Endothelial cell of umbilical vein (primary cell): ENCODE measurements at regions not wholly inside any gene's neighbourhood (a gene's known extent, or its start where the extent isn't known, plus 50 kb on each side); places are given as distances from the start of the nearest gene placed in this dataset.

ENCODE experiments used
- BruUV-seq: library from RNA; stranded (reverse); fragments of 400-500 nt; replicated peaks from 2 replicates; lab custom pipeline; 2021; lab: Mats Ljungman, UMichigan
- CTCF ChIA-PET: fragments of 300-600, 350-600 bp; sonication (Branson Sonifier 250); formaldehyde crosslinking; loops from one replicate; lab custom pipeline; 2021; ENCODE audit warnings: antibody characterized with exemption, inconsistent platforms; lab: Charles Lee
- POLR2A ChIA-PET: fragments of 300-600, 350-600 bp; sonication (Branson Sonifier 250); formaldehyde crosslinking; loops from one replicate; lab custom pipeline; 2021; ENCODE audit warnings: antibody characterized with exemption, inconsistent platforms; lab: Charles Lee
- DNase-seq: peaks from one replicate; pipeline ENCODE4 v3.0.0-alpha.2; 2011; ENCODE audit warnings: low read depth, low spot score
- FAIRE-seq: peaks from 2 replicates; lab custom pipeline; 2011; peaks lifted over from hg19 to GRCh38; lab: Jason Lieb, UNC
- H2AFZ ChIP-seq: 2 replicates; pipeline ENCODE4 v1.6.0; 2012; ENCODE audit warnings: low read depth, low read length, control low read depth, inconsistent platforms
- H3K27ac ChIP-seq: 2 replicates; pipeline ENCODE4 v1.5.1; 2011; ENCODE audit warnings: low read depth, mild to moderate bottlenecking, control low read depth, low read length, moderate library complexity; ENCODE audit not compliant: insufficient read depth
- H3K27me3 ChIP-seq, 2 experiments: 2 replicates each; pipeline versions ENCODE4 v1.6.0 to v1.6.1; 2011; ENCODE audit warnings: low read length in 2 of 2, mixed read lengths in 1 of 2; ENCODE audit not compliant: control insufficient read depth in 2 of 2, insufficient read depth in 2 of 2
- H3K36me3 ChIP-seq, 2 experiments: 2 replicates in 1 of 2; 3 replicates in 1 of 2; pipeline ENCODE4 v1.5.1; 2011; ENCODE audit warnings: low read length in 2 of 2, mild to moderate bottlenecking in 1 of 2, moderate library complexity in 1 of 2; ENCODE audit not compliant: control insufficient read depth in 2 of 2, insufficient read depth in 2 of 2; ENCODE audit errors: extremely low read depth in 1 of 2
- H3K4me1 ChIP-seq: 3 replicates; pipeline ENCODE4 v1.5.1; 2011; ENCODE audit warnings: mild to moderate bottlenecking, low read length; ENCODE audit not compliant: control insufficient read depth, insufficient read depth; ENCODE audit errors: extremely low read depth
- H3K4me2 ChIP-seq: 2 replicates; pipeline ENCODE4 v1.6.1; 2011; ENCODE audit warnings: low read length, control low read depth, mixed read lengths; ENCODE audit not compliant: insufficient read depth
- H3K4me3 ChIP-seq, 3 experiments: fragments of 200-600 bp in 1 of 3; sonication (generic), shearing (Covaris generic) in 1 of 3; replicated peaks in 1 of 3; 2 replicates each; pipeline ENCODE4 v1.5.1; 2011 to 2016; ENCODE audit warnings: control low read depth in 3 of 3, low read length in 3 of 3, mild to moderate bottlenecking in 2 of 3, inconsistent platforms in 1 of 3, low read depth in 1 of 3, moderate library complexity in 1 of 3; ENCODE audit not compliant: insufficient read depth in 1 of 3
- H3K79me2 ChIP-seq: 2 replicates; pipeline ENCODE4 v1.6.0; 2012; ENCODE audit warnings: low read length, inconsistent platforms; ENCODE audit not compliant: control insufficient read depth, insufficient read depth
- H3K9ac ChIP-seq: replicated peaks from 2 replicates; pipeline ENCODE3; 2011; ENCODE audit warnings: low read length, control low read depth; ENCODE audit not compliant: insufficient read depth; ENCODE audit errors: extremely low read depth
- H3K9me1 ChIP-seq: replicated peaks from 3 replicates; pipeline ENCODE4 v1.6.0; 2011; ENCODE audit warnings: mild to moderate bottlenecking, low read length; ENCODE audit not compliant: control insufficient read depth, insufficient read depth; ENCODE audit errors: extremely low read depth
- H3K9me3 ChIP-seq: replicated peaks from 2 replicates; pipeline ENCODE4 v1.5.1; 2012; ENCODE audit warnings: low read length, inconsistent platforms; ENCODE audit not compliant: control insufficient read depth, insufficient read depth
- H4K20me1 ChIP-seq: replicated peaks from 2 replicates; pipeline ENCODE3; 2011; ENCODE audit warnings: mild to moderate bottlenecking, low read length; ENCODE audit not compliant: control insufficient read depth, insufficient read depth; ENCODE audit errors: extremely low read depth
- EZH2 ChIP-seq: IDR thresholded peaks from 2 replicates; pipeline ENCODE4 v1.6.1; 2012; ENCODE audit warnings: borderline replicate concordance, low read depth, mild to moderate bottlenecking, moderate library complexity, low read length, inconsistent platforms; ENCODE audit not compliant: severe bottlenecking
- FOS ChIP-seq: IDR thresholded peaks from 2 replicates; pipeline ENCODE4 v1.6.1; 2011; ENCODE audit warnings: mild to moderate bottlenecking, low read length, moderate library complexity, borderline replicate concordance; ENCODE audit not compliant: insufficient read depth
- GATA2 ChIP-seq: IDR thresholded peaks from 2 replicates; pipeline ENCODE4 v1.7.0; 2011; ENCODE audit warnings: low read depth, mild to moderate bottlenecking, moderate library complexity, mixed read lengths, low read length; ENCODE audit not compliant: insufficient read length, insufficient read depth
- JUN ChIP-seq: IDR thresholded peaks from 2 replicates; pipeline ENCODE4 v1.6.1; 2011; ENCODE audit warnings: borderline replicate concordance, low read depth; ENCODE audit not compliant: insufficient read length, insufficient read depth
- MYC ChIP-seq: IDR thresholded peaks from one replicate; pipeline ENCODE4 v1.6.1; 2011; ENCODE audit warnings: mild to moderate bottlenecking, low read depth, low read length
- POLR2A ChIP-seq: IDR thresholded peaks from 2 replicates; pipeline ENCODE4 v1.6.1; 2012; ENCODE audit warnings: low read depth, mild to moderate bottlenecking, control low read depth, low read length
- POLR2AphosphoS5 ChIP-seq: IDR thresholded peaks from 2 replicates; pipeline ENCODE4 v1.6.1; 2012; ENCODE audit warnings: low read depth, mild to moderate bottlenecking, control low read depth, low read length, moderate library complexity; ENCODE audit not compliant: insufficient read depth
- dilution Hi-C: fragments of 300-500 bp; cut with MboI; formaldehyde crosslinking; loops from one replicate; pipeline ENCODE4 v1.15.0; 2019; ENCODE audit warnings: low sequenced_read_pairs; ENCODE audit not compliant: extremely low pct_ligation_motif_present
- intact Hi-C: fragments of 100-400 bp; cut with micrococcal nuclease; formaldehyde crosslinking; loops from one replicate; pipeline ENCODE4 v1.10.0; 2022
- TF ChIP-seq, protein P1 (sequence below): IDR thresholded peaks from 2 replicates; pipeline ENCODE4 v1.6.1; 2011; ENCODE audit not compliant: insufficient read depth, insufficient read length
- TF ChIP-seq, protein P2 (sequence below), 2 donors: IDR thresholded peaks; 1 replicate in 1 of 2; 2 replicates in 1 of 2; pipeline ENCODE4 v1.5.1; 2011; ENCODE audit warnings: low read length in 2 of 2, mild to moderate bottlenecking in 2 of 2, moderate library complexity in 2 of 2, control low read depth in 1 of 2, inconsistent platforms in 1 of 2, low read depth in 1 of 2; ENCODE audit not compliant: insufficient read depth in 1 of 2; ENCODE audit errors: extremely low read depth in 1 of 2

DNA sequence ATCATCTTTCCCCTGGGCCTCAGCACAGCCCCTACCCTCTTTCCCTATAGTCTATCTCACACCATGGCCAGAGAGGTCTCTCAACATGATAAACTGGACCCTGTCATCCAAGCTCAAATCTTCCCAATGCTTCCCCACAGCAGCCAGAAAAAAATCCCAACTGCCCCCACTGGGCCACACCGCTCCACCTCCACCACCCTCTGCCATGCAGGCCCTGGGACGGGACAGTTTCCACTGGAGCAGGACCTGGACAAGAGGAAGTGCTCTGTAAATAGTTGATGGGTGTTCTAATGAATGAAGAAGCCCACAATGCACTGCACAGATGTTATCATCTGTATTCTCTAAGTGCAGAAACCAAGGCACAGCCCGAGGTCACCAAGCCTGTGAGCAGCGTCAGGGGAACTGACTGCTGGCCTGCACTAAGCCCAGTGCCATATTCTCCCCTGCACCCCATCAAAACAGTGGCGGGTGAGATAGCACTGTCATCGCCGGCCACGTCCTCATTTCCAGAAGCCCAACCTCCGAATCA lies 161.1 kb downstream of the NUP210 start:
- dilution Hi-C loops (no loop called here), intact Hi-C loops (no loop called here)
- ChIA-PET CTCF (no interaction called here), POLR2A (no interaction called here)
- H3K9me3 ChIP-seq = no peaks in the 10 kb centered on the region
- H3K27me3 ChIP-seq = no peaks in the 10 kb centered on the region
- no TSS peak for BruUV-seq
- no peak overlapping the region for H3K27ac ChIP-seq
- FAIRE-seq (no peak), DNase-seq (no peak)
- H3K79me2 ChIP-seq = no peaks in the 10 kb centered on the region
- no peak overlapping the region for H3K4me2 ChIP-seq
- H3K9me1 ChIP-seq = no peaks in the 10 kb centered on the region
- no peaks in the 10 kb centered on the region for H3K4me1 ChIP-seq
- H4K20me1 ChIP-seq = no peaks in the 10 kb centered on the region
- TF ChIP-seq EZH2 = no peak
- TF ChIP-seq POLR2A = no peak
- no peak for TF ChIP-seq GATA2
- TF ChIP-seq JUN = no peak
- TF ChIP-seq FOS = no peak
- no peak for TF ChIP-seq MYC
- TF ChIP-seq, protein P1, sequence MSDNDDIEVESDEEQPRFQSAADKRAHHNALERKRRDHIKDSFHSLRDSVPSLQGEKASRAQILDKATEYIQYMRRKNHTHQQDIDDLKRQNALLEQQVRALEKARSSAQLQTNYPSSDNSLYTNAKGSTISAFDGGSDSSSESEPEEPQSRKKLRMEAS = no peak
- TF ChIP-seq POLR2AphosphoS5 = no peak
- TF ChIP-seq, protein P2, sequence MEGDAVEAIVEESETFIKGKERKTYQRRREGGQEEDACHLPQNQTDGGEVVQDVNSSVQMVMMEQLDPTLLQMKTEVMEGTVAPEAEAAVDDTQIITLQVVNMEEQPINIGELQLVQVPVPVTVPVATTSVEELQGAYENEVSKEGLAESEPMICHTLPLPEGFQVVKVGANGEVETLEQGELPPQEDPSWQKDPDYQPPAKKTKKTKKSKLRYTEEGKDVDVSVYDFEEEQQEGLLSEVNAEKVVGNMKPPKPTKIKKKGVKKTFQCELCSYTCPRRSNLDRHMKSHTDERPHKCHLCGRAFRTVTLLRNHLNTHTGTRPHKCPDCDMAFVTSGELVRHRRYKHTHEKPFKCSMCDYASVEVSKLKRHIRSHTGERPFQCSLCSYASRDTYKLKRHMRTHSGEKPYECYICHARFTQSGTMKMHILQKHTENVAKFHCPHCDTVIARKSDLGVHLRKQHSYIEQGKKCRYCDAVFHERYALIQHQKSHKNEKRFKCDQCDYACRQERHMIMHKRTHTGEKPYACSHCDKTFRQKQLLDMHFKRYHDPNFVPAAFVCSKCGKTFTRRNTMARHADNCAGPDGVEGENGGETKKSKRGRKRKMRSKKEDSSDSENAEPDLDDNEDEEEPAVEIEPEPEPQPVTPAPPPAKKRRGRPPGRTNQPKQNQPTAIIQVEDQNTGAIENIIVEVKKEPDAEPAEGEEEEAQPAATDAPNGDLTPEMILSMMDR (IDR thresholded peaks at IDR 0.05; ENCODE audit: extremely low read depth in 1 of 2, insufficient read depth in 1 of 2, low read depth in 1 of 2, low read length in 2 of 2) = no peak
- H3K9ac ChIP-seq = no peak overlapping the region
- H3K36me3 ChIP-seq = no peaks in the 10 kb centered on the region
- no peak overlapping the region for H2AFZ ChIP-seq
- H3K4me3 ChIP-seq = no peak overlapping the region
